ENCODE measurements at regions not wholly inside any gene's neighbourhood (a gene's known extent, or its start where the extent isn't known, plus 50 kb on each side); places are given as distances from the start of the nearest gene placed in this dataset.

GRCh38 chr13:106619688-106620555, 52.0 kb upstream of the ARGLU1 start:
- TF ChIP-seq CTCF (IDR thresholded peaks at IDR 0.05): peak; percentile 41 to 79 (median 76)
- no peak for TF ChIP-seq POLR2A (IDR thresholded peaks at IDR 0.05)
